Endothelial cell of umbilical vein (primary cell): ENCODE measurements at regions not wholly inside any gene's neighbourhood (a gene's known extent, or its start where the extent isn't known, plus 50 kb on each side); places are given as distances from the start of the nearest gene placed in this dataset.

Experiments used
- BruUV-seq: library from RNA; stranded (reverse); fragments of 400-500 nt; replicated peaks from 2 replicates; lab custom pipeline; 2021; lab: Mats Ljungman, UMichigan
- CTCF ChIA-PET: fragments of 300-600, 350-600 bp; sonication (Branson Sonifier 250); formaldehyde crosslinking; loops from one replicate; lab custom pipeline; 2021; ENCODE audit warnings: antibody characterized with exemption, inconsistent platforms; lab: Charles Lee
- POLR2A ChIA-PET: fragments of 300-600, 350-600 bp; sonication (Branson Sonifier 250); formaldehyde crosslinking; loops from one replicate; lab custom pipeline; 2021; ENCODE audit warnings: antibody characterized with exemption, inconsistent platforms; lab: Charles Lee
- DNase-seq: peaks from one replicate; pipeline ENCODE4 v3.0.0-alpha.2; 2011; ENCODE audit warnings: low read depth, low spot score
- FAIRE-seq: peaks from 2 replicates; lab custom pipeline; 2011; peaks lifted over from hg19 to GRCh38; lab: Jason Lieb, UNC
- H2AFZ ChIP-seq: 2 replicates; pipeline ENCODE4 v1.6.0; 2012; ENCODE audit warnings: low read depth, low read length, control low read depth, inconsistent platforms
- H3K27ac ChIP-seq: 2 replicates; pipeline ENCODE4 v1.5.1; 2011; ENCODE audit warnings: low read depth, mild to moderate bottlenecking, control low read depth, low read length, moderate library complexity; ENCODE audit not compliant: insufficient read depth
- H3K27me3 ChIP-seq, 2 experiments: 2 replicates each; pipeline versions ENCODE4 v1.6.0 to v1.6.1; 2011; ENCODE audit warnings: low read length in 2 of 2, mixed read lengths in 1 of 2; ENCODE audit not compliant: control insufficient read depth in 2 of 2, insufficient read depth in 2 of 2
- H3K36me3 ChIP-seq, 2 experiments: 2 replicates in 1 of 2; 3 replicates in 1 of 2; pipeline ENCODE4 v1.5.1; 2011; ENCODE audit warnings: low read length in 2 of 2, mild to moderate bottlenecking in 1 of 2, moderate library complexity in 1 of 2; ENCODE audit not compliant: control insufficient read depth in 2 of 2, insufficient read depth in 2 of 2; ENCODE audit errors: extremely low read depth in 1 of 2
- H3K4me1 ChIP-seq: 3 replicates; pipeline ENCODE4 v1.5.1; 2011; ENCODE audit warnings: mild to moderate bottlenecking, low read length; ENCODE audit not compliant: control insufficient read depth, insufficient read depth; ENCODE audit errors: extremely low read depth
- H3K4me2 ChIP-seq: 2 replicates; pipeline ENCODE4 v1.6.1; 2011; ENCODE audit warnings: low read length, control low read depth, mixed read lengths; ENCODE audit not compliant: insufficient read depth
- H3K4me3 ChIP-seq, 3 experiments: fragments of 200-600 bp in 1 of 3; sonication (generic), shearing (Covaris generic) in 1 of 3; replicated peaks in 1 of 3; 2 replicates each; pipeline ENCODE4 v1.5.1; 2011 to 2016; ENCODE audit warnings: control low read depth in 3 of 3, low read length in 3 of 3, mild to moderate bottlenecking in 2 of 3, inconsistent platforms in 1 of 3, low read depth in 1 of 3, moderate library complexity in 1 of 3; ENCODE audit not compliant: insufficient read depth in 1 of 3
- H3K79me2 ChIP-seq: 2 replicates; pipeline ENCODE4 v1.6.0; 2012; ENCODE audit warnings: low read length, inconsistent platforms; ENCODE audit not compliant: control insufficient read depth, insufficient read depth
- H3K9ac ChIP-seq: replicated peaks from 2 replicates; pipeline ENCODE3; 2011; ENCODE audit warnings: low read length, control low read depth; ENCODE audit not compliant: insufficient read depth; ENCODE audit errors: extremely low read depth
- H3K9me1 ChIP-seq: replicated peaks from 3 replicates; pipeline ENCODE4 v1.6.0; 2011; ENCODE audit warnings: mild to moderate bottlenecking, low read length; ENCODE audit not compliant: control insufficient read depth, insufficient read depth; ENCODE audit errors: extremely low read depth
- H3K9me3 ChIP-seq: replicated peaks from 2 replicates; pipeline ENCODE4 v1.5.1; 2012; ENCODE audit warnings: low read length, inconsistent platforms; ENCODE audit not compliant: control insufficient read depth, insufficient read depth
- H4K20me1 ChIP-seq: replicated peaks from 2 replicates; pipeline ENCODE3; 2011; ENCODE audit warnings: mild to moderate bottlenecking, low read length; ENCODE audit not compliant: control insufficient read depth, insufficient read depth; ENCODE audit errors: extremely low read depth
- CTCF ChIP-seq, 2 donors: IDR thresholded peaks; 1 replicate in 1 of 2; 2 replicates in 1 of 2; pipeline ENCODE4 v1.5.1; 2011; ENCODE audit warnings: low read length in 2 of 2, mild to moderate bottlenecking in 2 of 2, moderate library complexity in 2 of 2, control low read depth in 1 of 2, inconsistent platforms in 1 of 2, low read depth in 1 of 2; ENCODE audit not compliant: insufficient read depth in 1 of 2; ENCODE audit errors: extremely low read depth in 1 of 2
- EZH2 ChIP-seq: IDR thresholded peaks from 2 replicates; pipeline ENCODE4 v1.6.1; 2012; ENCODE audit warnings: borderline replicate concordance, low read depth, mild to moderate bottlenecking, moderate library complexity, low read length, inconsistent platforms; ENCODE audit not compliant: severe bottlenecking
- FOS ChIP-seq: IDR thresholded peaks from 2 replicates; pipeline ENCODE4 v1.6.1; 2011; ENCODE audit warnings: mild to moderate bottlenecking, low read length, moderate library complexity, borderline replicate concordance; ENCODE audit not compliant: insufficient read depth
- GATA2 ChIP-seq: IDR thresholded peaks from 2 replicates; pipeline ENCODE4 v1.7.0; 2011; ENCODE audit warnings: low read depth, mild to moderate bottlenecking, moderate library complexity, mixed read lengths, low read length; ENCODE audit not compliant: insufficient read length, insufficient read depth
- JUN ChIP-seq: IDR thresholded peaks from 2 replicates; pipeline ENCODE4 v1.6.1; 2011; ENCODE audit warnings: borderline replicate concordance, low read depth; ENCODE audit not compliant: insufficient read length, insufficient read depth
- MAX ChIP-seq: IDR thresholded peaks from 2 replicates; pipeline ENCODE4 v1.6.1; 2011; ENCODE audit not compliant: insufficient read depth, insufficient read length
- MYC ChIP-seq: IDR thresholded peaks from one replicate; pipeline ENCODE4 v1.6.1; 2011; ENCODE audit warnings: mild to moderate bottlenecking, low read depth, low read length
- POLR2A ChIP-seq: IDR thresholded peaks from 2 replicates; pipeline ENCODE4 v1.6.1; 2012; ENCODE audit warnings: low read depth, mild to moderate bottlenecking, control low read depth, low read length
- POLR2AphosphoS5 ChIP-seq: IDR thresholded peaks from 2 replicates; pipeline ENCODE4 v1.6.1; 2012; ENCODE audit warnings: low read depth, mild to moderate bottlenecking, control low read depth, low read length, moderate library complexity; ENCODE audit not compliant: insufficient read depth
- dilution Hi-C: fragments of 300-500 bp; cut with MboI; formaldehyde crosslinking; loops from one replicate; pipeline ENCODE4 v1.15.0; 2019; ENCODE audit warnings: low sequenced_read_pairs; ENCODE audit not compliant: extremely low pct_ligation_motif_present
- intact Hi-C: fragments of 100-400 bp; cut with micrococcal nuclease; formaldehyde crosslinking; loops from one replicate; pipeline ENCODE4 v1.10.0; 2022

DNA sequence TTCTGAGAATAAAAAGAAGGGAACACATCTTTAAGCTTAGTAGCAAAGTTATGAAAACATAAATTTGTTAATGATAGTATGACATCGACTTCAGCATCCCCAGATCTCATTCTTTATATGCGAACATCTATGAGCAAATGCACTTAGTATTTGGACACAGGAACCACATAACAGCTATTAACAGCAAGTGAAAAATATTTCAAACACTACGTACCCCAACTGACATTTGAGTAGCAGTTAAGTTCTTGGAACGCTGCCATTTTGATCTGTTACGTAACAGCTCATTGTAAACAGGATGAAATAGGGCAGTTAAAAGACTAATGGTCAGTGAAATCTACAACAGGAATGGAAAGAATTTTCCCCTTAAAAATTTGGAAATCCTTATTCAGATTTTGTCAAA is 428.9 kb downstream of the TNS3 start:
- Histone ChIP-seq H3K27ac (no peak overlapping the region), H3K79me2 (no peaks in the 10 kb centered on the region), H3K9ac (no peak overlapping the region), H3K4me3 (no peak overlapping the region), H3K4me1 (no peaks in the 10 kb centered on the region), H3K27me3 (peaks cover 0 to 7% of the 10 kb centered on the region in 2 experiments), H2AFZ (no peak overlapping the region), H3K4me2 (no peak overlapping the region), H3K9me1 (no peaks in the 10 kb centered on the region), H3K9me3 (no peaks in the 10 kb centered on the region), H3K36me3 (no peaks in the 10 kb centered on the region), H4K20me1 (no peaks in the 10 kb centered on the region)
- ChIA-PET POLR2A (no interaction called here), CTCF (interaction anchor here (0.6 to 1.4 kb wide), 2 partner anchors 98 to 1231 kb away, joined by 3 read pairs; no protein-coding TSS in a partner anchor)
- DNase-seq (peak; percentile 64), FAIRE-seq (peak; percentile 75)
- dilution Hi-C loops (no loop called here), intact Hi-C loops (no loop called here)
- no TSS peak for BruUV-seq
- TF ChIP-seq MYC (no peak), POLR2AphosphoS5 (no peak), JUN (no peak), MAX (no peak), FOS (no peak)

DNA sequence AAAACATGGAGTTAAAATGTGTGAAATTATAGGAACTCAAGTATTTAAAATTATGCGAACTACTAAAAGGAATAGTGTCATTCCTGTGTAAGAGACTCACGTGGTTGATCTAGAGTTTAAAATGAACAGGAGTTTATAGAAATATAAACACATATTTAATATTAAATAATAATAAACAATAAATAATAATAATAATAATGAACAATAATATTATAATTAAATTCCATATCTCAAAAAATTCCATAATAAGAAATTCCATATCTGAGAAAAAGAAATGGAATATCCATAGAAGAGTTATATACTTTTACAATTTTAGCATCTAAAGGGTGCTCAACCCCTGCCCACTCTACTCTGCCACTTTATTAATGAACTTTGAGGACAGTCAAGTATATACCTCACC is 429.6 kb downstream of the TNS3 start:
- H3K4me2 ChIP-seq, result no peak overlapping the region
- no peak overlapping the region for H3K4me3 ChIP-seq
- ChIA-PET CTCF (interaction anchor here (1.4 kb wide), 1 partner anchor 1230 kb away, joined by 3 read pairs; no protein-coding TSS in a partner anchor), POLR2A (no interaction called here)
- no peaks in the 10 kb centered on the region for H4K20me1 ChIP-seq
- H3K79me2 ChIP-seq, result no peaks in the 10 kb centered on the region
- intact Hi-C loops, result no loop called here
- H3K9me3 ChIP-seq, result no peaks in the 10 kb centered on the region
- dilution Hi-C loops, result no loop called here
- no peak overlapping the region for H2AFZ ChIP-seq
- H3K9ac ChIP-seq, result no peak overlapping the region
- DNase-seq (no peak), FAIRE-seq (no peak)
- H3K27me3 ChIP-seq, result peaks cover 0 to 7% of the 10 kb centered on the region in 2 experiments
- TF ChIP-seq MAX (no peak), POLR2A (no peak), POLR2AphosphoS5 (no peak), GATA2 (no peak), JUN (no peak), CTCF (IDR thresholded peaks at IDR 0.05; ENCODE audit: extremely low read depth in 1 of 2, insufficient read depth in 1 of 2, low read depth in 1 of 2, low read length in 2 of 2) (no peak), EZH2 (no peak), FOS (no peak), MYC (no peak)
- H3K9me1 ChIP-seq, result no peaks in the 10 kb centered on the region
- H3K27ac ChIP-seq, result no peak overlapping the region
- no peaks in the 10 kb centered on the region for H3K36me3 ChIP-seq
- no TSS peak for BruUV-seq
- no peaks in the 10 kb centered on the region for H3K4me1 ChIP-seq
